Panc1 (cell line): ENCODE measurements at regions not wholly inside any gene's neighbourhood (a gene's known extent, or its start where the extent isn't known, plus 50 kb on each side); places are given as distances from the start of the nearest gene placed in this dataset.

Experiments
- POLR2AphosphoS5 ChIP-seq: IDR thresholded peaks from 2 replicates; pipeline ENCODE4 v1.6.1; 2012; ENCODE audit warnings: mild to moderate bottlenecking, low read depth, low read length, moderate library complexity
- SIN3A ChIP-seq: IDR thresholded peaks from 2 replicates; pipeline ENCODE4 v1.6.1; 2012; ENCODE audit warnings: low read depth, mild to moderate bottlenecking, low read length, moderate library complexity, borderline replicate concordance; ENCODE audit not compliant: insufficient read depth
- TCF7L2 ChIP-seq: IDR thresholded peaks from 2 replicates; pipeline ENCODE4 v1.6.1; 2011; ENCODE audit warnings: mild to moderate bottlenecking, low read depth, low read length, inconsistent platforms
- TF ChIP-seq, protein P1 (sequence below): fragments of 450-650 bp; IDR thresholded peaks from 2 replicates; pipeline ENCODE4 v1.5.1; 2017; ENCODE audit warnings: mild to moderate bottlenecking

DNA sequence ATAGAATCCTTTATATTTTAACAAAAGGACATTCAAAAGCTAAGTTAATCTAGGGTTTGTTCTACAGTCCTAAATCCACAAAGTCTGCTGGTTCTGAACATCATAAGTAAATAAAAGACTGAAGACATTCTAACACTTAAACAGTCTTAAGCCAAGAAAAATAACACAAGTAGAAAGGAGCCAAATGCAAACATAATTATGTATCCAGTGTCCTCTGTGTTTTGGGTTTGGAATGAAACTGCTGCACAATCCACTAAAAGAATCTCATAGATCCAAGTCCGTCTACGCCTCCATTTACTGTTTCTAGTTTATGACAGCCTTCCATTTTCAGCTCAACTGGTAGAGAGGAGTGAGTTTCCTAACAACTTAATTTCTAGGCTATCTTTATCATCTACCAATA lies 623.6 kb upstream of the FZD8 start:
- TF ChIP-seq POLR2AphosphoS5 (no peak), SIN3A (no peak), TCF7L2 (no peak)
- TF ChIP-seq, protein P1, sequence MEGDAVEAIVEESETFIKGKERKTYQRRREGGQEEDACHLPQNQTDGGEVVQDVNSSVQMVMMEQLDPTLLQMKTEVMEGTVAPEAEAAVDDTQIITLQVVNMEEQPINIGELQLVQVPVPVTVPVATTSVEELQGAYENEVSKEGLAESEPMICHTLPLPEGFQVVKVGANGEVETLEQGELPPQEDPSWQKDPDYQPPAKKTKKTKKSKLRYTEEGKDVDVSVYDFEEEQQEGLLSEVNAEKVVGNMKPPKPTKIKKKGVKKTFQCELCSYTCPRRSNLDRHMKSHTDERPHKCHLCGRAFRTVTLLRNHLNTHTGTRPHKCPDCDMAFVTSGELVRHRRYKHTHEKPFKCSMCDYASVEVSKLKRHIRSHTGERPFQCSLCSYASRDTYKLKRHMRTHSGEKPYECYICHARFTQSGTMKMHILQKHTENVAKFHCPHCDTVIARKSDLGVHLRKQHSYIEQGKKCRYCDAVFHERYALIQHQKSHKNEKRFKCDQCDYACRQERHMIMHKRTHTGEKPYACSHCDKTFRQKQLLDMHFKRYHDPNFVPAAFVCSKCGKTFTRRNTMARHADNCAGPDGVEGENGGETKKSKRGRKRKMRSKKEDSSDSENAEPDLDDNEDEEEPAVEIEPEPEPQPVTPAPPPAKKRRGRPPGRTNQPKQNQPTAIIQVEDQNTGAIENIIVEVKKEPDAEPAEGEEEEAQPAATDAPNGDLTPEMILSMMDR = no peak
